ENCODE measurements at regions not wholly inside any gene's neighbourhood (a gene's known extent, or its start where the extent isn't known, plus 50 kb on each side); places are given as distances from the start of the nearest gene placed in this dataset.

DNA sequence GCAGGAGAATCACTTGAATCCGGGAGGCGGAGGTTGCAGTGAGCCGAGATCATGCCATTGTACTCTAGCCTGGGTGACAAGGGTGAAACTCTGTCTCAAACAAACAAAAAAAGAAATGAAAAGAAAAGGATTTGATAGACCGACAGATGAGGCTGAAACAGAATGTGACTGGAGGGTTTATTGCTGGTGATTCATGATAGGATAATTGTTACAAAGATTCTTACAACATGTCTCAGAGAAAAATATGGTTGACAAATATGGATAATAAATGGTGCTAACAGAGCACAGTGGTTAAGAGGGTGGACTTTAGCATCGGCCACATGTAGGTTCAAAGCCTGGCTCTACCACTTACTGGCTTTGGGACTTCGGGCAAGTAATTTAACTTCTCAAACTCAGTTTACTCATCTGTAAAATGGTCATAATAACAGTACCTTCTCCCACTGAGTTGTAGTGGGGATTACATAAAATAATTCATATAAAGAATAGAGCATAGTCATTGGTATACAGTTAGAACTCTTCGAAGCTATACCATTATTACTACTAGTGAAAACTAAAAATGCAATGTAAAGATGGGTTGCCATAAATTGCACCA is 131.9 kb downstream of the MAP3K7 start:
- TF ChIP-seq POLR2A (IDR thresholded peaks at IDR 0.05), result no peak
- TF ChIP-seq CTCF (IDR thresholded peaks at IDR 0.05), result no peak

All from uterus (tissue), 2 donors.